ENCODE measurements at regions not wholly inside any gene's neighbourhood (a gene's known extent, or its start where the extent isn't known, plus 50 kb on each side); places are given as distances from the start of the nearest gene placed in this dataset.

- H3K4me3 ChIP-seq, result no peak overlapping the region
- no peak overlapping the region for H3K27ac ChIP-seq
- H3K9me3 ChIP-seq, result no peaks in the 10 kb centered on the region
- no peaks in the 10 kb centered on the region for H3K4me1 ChIP-seq (replicated peaks)
- 80% methylated on average over 1 of the region's 1 CpG for WGBS
- no peaks in the 10 kb centered on the region for H3K27me3 ChIP-seq (replicated peaks; ENCODE audit: insufficient read depth)
- TF ChIP-seq POLR2AphosphoS5 (IDR thresholded peaks at IDR 0.05), result no peak
- TF ChIP-seq CTCF (IDR thresholded peaks at IDR 0.05), result no peak
- no peak for TF ChIP-seq POLR2A (IDR thresholded peaks at IDR 0.05)
- intact Hi-C loops (cut with DNase I), result no loop called here
- no peaks in the 10 kb centered on the region for H3K36me3 ChIP-seq
- no peak for DNase-seq (ENCODE audit: low spot score)
Measured at GRCh38 chr9:68619636-68620035, 79.0 kb upstream of the TMEM252 start.

- TF ChIP-seq POLR2AphosphoS5 (IDR thresholded peaks at IDR 0.05) (no peak), POLR2A (IDR thresholded peaks at IDR 0.05) (no peak), CTCF (IDR thresholded peaks at IDR 0.05) (no peak)
- intact Hi-C loops (cut with DNase I), result no loop called here
- no peaks in the 10 kb centered on the region for H3K9me3 ChIP-seq
- no peak overlapping the region for H3K4me3 ChIP-seq
- H3K4me1 ChIP-seq (replicated peaks), result no peaks in the 10 kb centered on the region
- no peaks in the 10 kb centered on the region for H3K27me3 ChIP-seq (replicated peaks; ENCODE audit: insufficient read depth)
- 48% methylated on average over 5 of the region's 5 CpGs for WGBS
- H3K36me3 ChIP-seq, result no peaks in the 10 kb centered on the region
- DNase-seq (ENCODE audit: low spot score), result no peak
- H3K27ac ChIP-seq, result no peak overlapping the region
Measured at GRCh38 chr9:68625559-68625958, 79.5 kb upstream of the PIP5K1B start.

GRCh38 chr9:68626526-68626925, 78.5 kb upstream of the PIP5K1B start:
- 98% methylated on average over 2 of the region's 2 CpGs for WGBS

GRCh38 chr9:68627104-68627503, 77.9 kb upstream of the PIP5K1B start:
- intact Hi-C loops (cut with DNase I), result no loop called here
- Histone ChIP-seq H3K27ac (no peak overlapping the region), H3K4me1 (replicated peaks) (no peaks in the 10 kb centered on the region), H3K9me3 (no peaks in the 10 kb centered on the region), H3K36me3 (no peaks in the 10 kb centered on the region), H3K27me3 (replicated peaks; ENCODE audit: insufficient read depth) (no peaks in the 10 kb centered on the region), H3K4me3 (no peak overlapping the region)
- 92% methylated on average over 3 of the region's 3 CpGs for WGBS
- DNase-seq (ENCODE audit: low spot score), result no peak
- TF ChIP-seq POLR2A (IDR thresholded peaks at IDR 0.05), result no peak
- TF ChIP-seq CTCF (IDR thresholded peaks at IDR 0.05), result no peak
- no peak for TF ChIP-seq POLR2AphosphoS5 (IDR thresholded peaks at IDR 0.05)

More at GRCh38 chr9:68626526-68626925, 78.5 kb upstream of the PIP5K1B start:
- H3K36me3 ChIP-seq, result no peaks in the 10 kb centered on the region
- no peaks in the 10 kb centered on the region for H3K27me3 ChIP-seq (replicated peaks; ENCODE audit: insufficient read depth)
- H3K4me1 ChIP-seq (replicated peaks), result no peaks in the 10 kb centered on the region
- no peak overlapping the region for H3K4me3 ChIP-seq
- TF ChIP-seq CTCF (IDR thresholded peaks at IDR 0.05), result no peak
- no peak for TF ChIP-seq POLR2AphosphoS5 (IDR thresholded peaks at IDR 0.05)
- no peak for TF ChIP-seq POLR2A (IDR thresholded peaks at IDR 0.05)
- no peak for DNase-seq (ENCODE audit: low spot score)
- no peaks in the 10 kb centered on the region for H3K9me3 ChIP-seq
- no peak overlapping the region for H3K27ac ChIP-seq
- intact Hi-C loops (cut with DNase I), result no loop called here

- Histone ChIP-seq H3K9me3 (no peaks in the 10 kb centered on the region), H3K27ac (no peak overlapping the region), H3K36me3 (no peaks in the 10 kb centered on the region), H3K27me3 (replicated peaks; ENCODE audit: insufficient read depth) (no peaks in the 10 kb centered on the region), H3K4me3 (no peak overlapping the region), H3K4me1 (replicated peaks) (no peaks in the 10 kb centered on the region)
- DNase-seq (ENCODE audit: low spot score), result no peak
- TF ChIP-seq CTCF (IDR thresholded peaks at IDR 0.05) (no peak), POLR2A (IDR thresholded peaks at IDR 0.05) (no peak), POLR2AphosphoS5 (IDR thresholded peaks at IDR 0.05) (no peak)
- 34% methylated on average over 2 of the region's 2 CpGs for WGBS
- intact Hi-C loops (cut with DNase I), result no loop called here
Measured at GRCh38 chr9:68627594-68627993, 77.4 kb upstream of the PIP5K1B start.

All from prostate gland (tissue), 2 donors.